Neural cell (in vitro differentiated cells): ENCODE measurements at regions not wholly inside any gene's neighbourhood (a gene's known extent, or its start where the extent isn't known, plus 50 kb on each side); places are given as distances from the start of the nearest gene placed in this dataset.

Source experiments
- H2AFZ ChIP-seq: fragments of 200-600, 300-800 bp; sonication (generic), shearing (Covaris generic); 2 replicates; pipeline ENCODE4 v1.6.0; 2014; ENCODE audit warnings: low read depth, mild to moderate bottlenecking, antibody characterized with exemption, low read length, moderate library complexity
- H3F3A ChIP-seq: fragments of 200-600 bp; shearing (Covaris generic); 2 replicates; pipeline ENCODE4 v1.6.1; 2016; ENCODE audit warnings: mild to moderate bottlenecking, moderate library complexity, mixed read lengths, antibody characterized with exemption, low read length; ENCODE audit not compliant: insufficient read depth, poor library complexity, severe bottlenecking
- H3K27ac ChIP-seq: fragments of 200-600, 300-800 bp; sonication (generic), shearing (Covaris generic); 2 replicates; pipeline ENCODE4 v1.5.1; 2014; ENCODE audit warnings: mild to moderate bottlenecking, low read length, moderate library complexity
- H3K27me3 ChIP-seq: fragments of 300-800, 200-600 bp; sonication (generic), shearing (Covaris generic); 2 replicates; pipeline ENCODE4 v1.6.0; 2014; ENCODE audit warnings: mild to moderate bottlenecking, low read depth, low read length, moderate library complexity; ENCODE audit not compliant: insufficient read depth
- H3K36me3 ChIP-seq: fragments of 300-800, 200-600 bp; sonication (generic), shearing (Covaris generic); 2 replicates; pipeline ENCODE4 v1.5.1; 2014; ENCODE audit warnings: mild to moderate bottlenecking, antibody characterized with exemption, low read length, moderate library complexity; ENCODE audit not compliant: insufficient read depth
- H3K4me2 ChIP-seq: fragments of 300-800, 200-600 bp; sonication (generic), shearing (Covaris generic); 2 replicates; pipeline ENCODE4 v1.6.0; 2014; ENCODE audit warnings: mild to moderate bottlenecking, low read length
- H3K4me3 ChIP-seq: fragments of 300-800, 200-600 bp; sonication (generic), shearing (Covaris generic); 2 replicates; pipeline ENCODE4 v1.5.1; 2014; ENCODE audit warnings: mild to moderate bottlenecking, low read length, moderate library complexity
- H3K79me2 ChIP-seq: fragments of 200-600 bp; shearing (Covaris generic); replicated peaks from 2 replicates; pipeline ENCODE4 v1.6.0; 2014; ENCODE audit warnings: mild to moderate bottlenecking, low read length, moderate library complexity; ENCODE audit not compliant: insufficient read depth
- H3K9ac ChIP-seq: fragments of 300-800, 200-600 bp; sonication (generic), shearing (Covaris generic); 2 replicates; pipeline ENCODE4 v1.6.1; 2016; ENCODE audit warnings: mild to moderate bottlenecking, low read length, mixed read lengths
- H3K9me2 ChIP-seq: fragments of 200-600 bp; shearing (Covaris generic); 2 replicates; pipeline ENCODE4 v1.6.1; 2016; ENCODE audit warnings: mild to moderate bottlenecking, low read length, mixed read lengths; ENCODE audit not compliant: insufficient read depth
- H3K9me3 ChIP-seq: fragments of 200-600, 300-800 bp; sonication (generic), shearing (Covaris generic); 2 replicates; pipeline ENCODE4 v1.6.1; 2016; ENCODE audit warnings: mild to moderate bottlenecking, mixed run types, low read length, moderate library complexity, mixed read lengths
- H4K20me1 ChIP-seq: fragments of 200-600 bp; shearing (Covaris generic); 2 replicates; pipeline ENCODE4 v1.6.1; 2016; ENCODE audit warnings: mild to moderate bottlenecking, mixed run types; ENCODE audit not compliant: insufficient read depth
- CTCF ChIP-seq: fragments of 450-650 bp; IDR thresholded peaks from 2 replicates; pipeline ENCODE4 v1.5.1; 2014; ENCODE audit warnings: antibody characterized with exemption, mild to moderate bottlenecking, moderate library complexity; ENCODE audit not compliant: poor library complexity, severe bottlenecking
- EP300 ChIP-seq: fragments of 450-650 bp; conservative IDR thresholded peaks from 2 replicates; pipeline ENCODE4 v1.6.1; 2014; ENCODE audit warnings: antibody characterized with exemption, mild to moderate bottlenecking, moderate library complexity; ENCODE audit not compliant: poor library complexity, severe bottlenecking
- EZH2 ChIP-seq: fragments of 200-600, 300-800 bp; shearing (Covaris generic), sonication (generic); IDR thresholded peaks from 2 replicates; pipeline ENCODE4 v1.6.1; 2014; ENCODE audit warnings: antibody characterized with exemption, low read length, borderline replicate concordance, mild to moderate bottlenecking; ENCODE audit not compliant: insufficient read depth, poor library complexity, severe bottlenecking
- MXI1 ChIP-seq: fragments of 450-650 bp; conservative IDR thresholded peaks from 2 replicates; pipeline ENCODE4 v1.6.1; 2014; ENCODE audit warnings: antibody characterized with exemption, mild to moderate bottlenecking; ENCODE audit not compliant: poor library complexity, severe bottlenecking
- POLR2AphosphoS5 ChIP-seq: IDR thresholded peaks from 2 replicates; pipeline ENCODE4 v1.6.1; 2012
- RAD21 ChIP-seq: fragments of 450-650 bp; conservative IDR thresholded peaks from 2 replicates; pipeline ENCODE4 v1.6.1; 2014; ENCODE audit warnings: antibody characterized with exemption, mild to moderate bottlenecking, moderate library complexity
- SMC3 ChIP-seq: fragments of 450-650 bp; conservative IDR thresholded peaks from 2 replicates; pipeline ENCODE4 v1.6.1; 2014; ENCODE audit warnings: antibody characterized with exemption, mild to moderate bottlenecking, moderate library complexity; ENCODE audit not compliant: poor library complexity
- TAF1 ChIP-seq: IDR thresholded peaks from 2 replicates; pipeline ENCODE4 v1.6.1; 2012; ENCODE audit warnings: low read depth
- TF ChIP-seq, protein P1 (sequence below): IDR thresholded peaks from 2 replicates; pipeline ENCODE4 v1.6.1; 2012; ENCODE audit warnings: borderline replicate concordance

GRCh38 chr9:107079589-107079988, 203.5 kb upstream of the RAD23B start:
- H4K20me1 ChIP-seq: no peaks in the 10 kb centered on the region
- H3K4me2 ChIP-seq: no peak overlapping the region
- H3K4me3 ChIP-seq: no peak overlapping the region
- H3K36me3 ChIP-seq: no peaks in the 10 kb centered on the region
- H3K9me3 ChIP-seq: no peaks in the 10 kb centered on the region
- H3K79me2 ChIP-seq: no peaks in the 10 kb centered on the region
- no peaks in the 10 kb centered on the region for H3F3A ChIP-seq
- H3K27me3 ChIP-seq: no peaks in the 10 kb centered on the region
- no peaks in the 10 kb centered on the region for H3K9me2 ChIP-seq
- TF ChIP-seq RAD21: no peak
- no peak for TF ChIP-seq SMC3
- TF ChIP-seq EZH2: no peak
- no peak for TF ChIP-seq EP300
- no peak for TF ChIP-seq POLR2AphosphoS5
- TF ChIP-seq CTCF: no peak
- TF ChIP-seq MXI1: no peak
- TF ChIP-seq TAF1: no peak
- TF ChIP-seq, protein P1, sequence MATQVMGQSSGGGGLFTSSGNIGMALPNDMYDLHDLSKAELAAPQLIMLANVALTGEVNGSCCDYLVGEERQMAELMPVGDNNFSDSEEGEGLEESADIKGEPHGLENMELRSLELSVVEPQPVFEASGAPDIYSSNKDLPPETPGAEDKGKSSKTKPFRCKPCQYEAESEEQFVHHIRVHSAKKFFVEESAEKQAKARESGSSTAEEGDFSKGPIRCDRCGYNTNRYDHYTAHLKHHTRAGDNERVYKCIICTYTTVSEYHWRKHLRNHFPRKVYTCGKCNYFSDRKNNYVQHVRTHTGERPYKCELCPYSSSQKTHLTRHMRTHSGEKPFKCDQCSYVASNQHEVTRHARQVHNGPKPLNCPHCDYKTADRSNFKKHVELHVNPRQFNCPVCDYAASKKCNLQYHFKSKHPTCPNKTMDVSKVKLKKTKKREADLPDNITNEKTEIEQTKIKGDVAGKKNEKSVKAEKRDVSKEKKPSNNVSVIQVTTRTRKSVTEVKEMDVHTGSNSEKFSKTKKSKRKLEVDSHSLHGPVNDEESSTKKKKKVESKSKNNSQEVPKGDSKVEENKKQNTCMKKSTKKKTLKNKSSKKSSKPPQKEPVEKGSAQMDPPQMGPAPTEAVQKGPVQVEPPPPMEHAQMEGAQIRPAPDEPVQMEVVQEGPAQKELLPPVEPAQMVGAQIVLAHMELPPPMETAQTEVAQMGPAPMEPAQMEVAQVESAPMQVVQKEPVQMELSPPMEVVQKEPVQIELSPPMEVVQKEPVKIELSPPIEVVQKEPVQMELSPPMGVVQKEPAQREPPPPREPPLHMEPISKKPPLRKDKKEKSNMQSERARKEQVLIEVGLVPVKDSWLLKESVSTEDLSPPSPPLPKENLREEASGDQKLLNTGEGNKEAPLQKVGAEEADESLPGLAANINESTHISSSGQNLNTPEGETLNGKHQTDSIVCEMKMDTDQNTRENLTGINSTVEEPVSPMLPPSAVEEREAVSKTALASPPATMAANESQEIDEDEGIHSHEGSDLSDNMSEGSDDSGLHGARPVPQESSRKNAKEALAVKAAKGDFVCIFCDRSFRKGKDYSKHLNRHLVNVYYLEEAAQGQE: no peak
- no peak overlapping the region for H2AFZ ChIP-seq
- H3K27ac ChIP-seq: no peak overlapping the region
- H3K9ac ChIP-seq: no peak overlapping the region

DNA sequence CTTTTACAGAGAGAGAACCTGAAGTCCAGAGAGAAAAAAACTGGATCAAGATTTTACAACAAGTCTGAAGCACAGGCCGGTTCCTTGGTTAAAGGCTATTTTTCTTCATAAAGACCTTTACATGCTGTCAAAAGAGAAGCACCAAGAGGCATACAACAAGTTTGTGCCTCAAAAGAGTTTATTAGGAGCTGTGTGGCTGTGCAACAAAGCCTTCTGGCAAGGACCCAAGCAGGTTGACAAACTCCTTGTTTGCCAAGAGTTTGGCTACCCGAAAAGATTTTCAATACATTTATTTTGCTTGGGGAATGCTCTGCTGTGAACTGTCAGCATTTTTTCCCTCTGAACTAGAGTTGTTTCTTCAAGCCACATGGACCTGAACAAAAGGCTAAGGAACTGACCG, 202.9 kb upstream of the RAD23B start:
- Histone ChIP-seq H3K9me3 (no peaks in the 10 kb centered on the region), H3K9me2 (no peaks in the 10 kb centered on the region), H3F3A (no peaks in the 10 kb centered on the region), H3K36me3 (no peaks in the 10 kb centered on the region), H3K4me2 (no peak overlapping the region), H3K4me3 (no peak overlapping the region), H3K27ac (no peak overlapping the region), H3K79me2 (no peaks in the 10 kb centered on the region), H3K9ac (no peak overlapping the region), H4K20me1 (no peaks in the 10 kb centered on the region), H2AFZ (no peak overlapping the region), H3K27me3 (no peaks in the 10 kb centered on the region)
- no peak for TF ChIP-seq SMC3
- TF ChIP-seq RAD21: no peak
- TF ChIP-seq EZH2: no peak
- TF ChIP-seq MXI1: no peak
- TF ChIP-seq CTCF: no peak
- TF ChIP-seq POLR2AphosphoS5: no peak
- TF ChIP-seq, protein P1: no peak
- TF ChIP-seq TAF1: no peak
- no peak for TF ChIP-seq EP300
